Kidney tubule cell (primary cell): ENCODE measurements at regions not wholly inside any gene's neighbourhood (a gene's known extent, or its start where the extent isn't known, plus 50 kb on each side); places are given as distances from the start of the nearest gene placed in this dataset.
A peak's percentile ranks its signal among the peaks of the same experiment; 100 is the strongest.
"Not testable (repeated sequence)": the region's sequence is repeated elsewhere in the genome, so short reads cannot be mapped to it uniquely, and the experiment has no call there.

Experiments
- DNase-seq: peaks from one replicate; pipeline ENCODE4 v3.0.0-alpha.2; 2018; ENCODE audit warnings: low spot score

DNA sequence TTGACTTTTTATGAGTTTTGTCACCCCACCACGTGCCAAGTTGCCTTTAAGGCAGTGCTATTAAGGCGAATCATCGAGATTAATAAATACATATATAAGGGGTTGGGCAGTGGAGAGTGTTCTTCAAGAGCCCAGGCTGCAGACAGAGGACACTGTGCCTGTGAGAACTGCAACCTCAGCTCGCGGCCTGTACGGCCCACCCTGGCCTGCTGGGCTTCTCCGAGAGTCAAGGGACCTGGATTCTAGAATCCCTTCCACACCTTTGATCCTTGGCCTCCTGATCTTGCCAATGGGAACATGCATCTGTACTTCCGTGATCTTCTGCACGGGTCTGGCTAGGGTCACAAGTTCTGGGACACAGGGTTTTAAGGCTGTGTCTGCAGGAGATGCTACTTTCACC is 54.5 kb downstream of the IRX5 start:
- no peak for DNase-seq

DNA sequence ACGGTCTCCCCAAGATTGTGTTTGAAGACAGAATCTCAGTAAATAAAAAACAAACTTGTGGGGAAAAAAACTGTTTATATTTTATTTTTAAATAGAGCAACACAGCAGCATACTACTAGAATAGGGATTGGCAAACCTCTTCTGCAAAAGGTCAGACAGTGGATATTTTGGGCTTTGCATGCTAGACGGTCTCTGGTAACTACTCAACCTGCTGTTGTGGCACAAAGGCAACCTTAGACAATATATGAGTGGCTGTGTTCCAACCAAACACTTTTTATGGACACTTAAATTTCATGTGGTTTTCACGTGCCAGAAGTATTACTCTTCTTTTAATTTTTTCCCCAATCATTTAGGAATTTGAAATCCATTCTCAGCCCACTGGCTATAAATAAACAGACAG is 55.0 kb downstream of the IRX5 start:
- no peak for DNase-seq

DNA sequence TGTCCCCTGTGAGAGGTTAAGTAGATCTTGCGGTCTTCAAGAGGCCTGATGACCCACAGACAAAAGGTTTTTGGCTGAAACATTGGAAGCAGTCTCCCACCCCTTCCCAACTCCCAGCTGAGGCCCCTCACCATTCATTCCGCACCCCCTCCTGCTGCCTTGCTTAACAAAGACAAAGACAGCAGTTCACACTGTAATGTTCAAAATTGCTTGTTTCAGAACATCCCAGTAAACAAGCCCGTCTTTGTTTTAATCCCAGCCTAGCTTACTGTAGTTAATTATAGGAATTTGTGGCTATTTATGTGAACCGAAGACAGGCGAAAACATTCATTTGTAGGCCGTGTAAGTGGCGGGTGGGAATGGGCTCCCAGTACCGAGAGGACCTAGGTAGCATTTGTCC is 55.7 kb downstream of the IRX5 start:
- no peak for DNase-seq

DNA sequence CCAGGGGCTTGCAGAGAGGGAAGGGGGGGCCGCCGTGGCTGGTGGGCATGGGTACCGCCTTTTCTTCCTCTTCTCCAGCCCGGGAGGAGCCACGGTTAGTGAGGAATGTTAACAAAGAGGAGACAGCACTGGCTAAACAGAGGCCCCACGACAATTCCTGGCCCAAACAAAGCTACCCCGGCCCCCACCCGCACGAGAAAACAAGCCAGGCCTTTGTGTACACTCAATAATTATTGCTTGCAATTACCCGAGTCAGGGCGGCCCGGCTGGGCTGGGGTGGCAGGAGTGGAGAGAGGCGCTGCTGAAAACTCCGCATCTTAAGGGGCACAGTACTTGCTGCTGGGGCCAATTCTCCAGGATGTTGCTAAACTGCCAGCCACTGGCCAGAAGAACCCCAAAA is 56.4 kb downstream of the IRX5 start:
- no peak for DNase-seq

DNA sequence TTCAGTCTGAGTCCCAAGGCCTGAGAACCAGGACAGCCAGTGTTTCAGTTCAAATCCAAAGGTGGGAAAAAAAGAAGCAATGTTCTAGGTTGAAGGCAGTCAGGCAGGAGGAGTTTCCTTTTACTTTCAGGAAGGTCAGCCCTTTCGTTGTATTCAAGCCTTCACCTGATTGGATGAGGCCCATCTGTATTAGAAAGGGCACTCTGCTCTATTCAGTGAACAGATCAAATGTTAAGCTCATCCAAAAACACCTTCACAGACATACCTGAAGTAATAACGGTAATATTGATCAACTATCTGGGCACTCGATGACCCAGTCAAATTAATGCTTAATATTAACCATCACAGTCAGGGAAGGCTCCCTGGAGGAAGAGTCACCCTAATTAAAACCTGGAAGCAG is 60.9 kb downstream of the IRX5 start:
- no peak for DNase-seq

DNA sequence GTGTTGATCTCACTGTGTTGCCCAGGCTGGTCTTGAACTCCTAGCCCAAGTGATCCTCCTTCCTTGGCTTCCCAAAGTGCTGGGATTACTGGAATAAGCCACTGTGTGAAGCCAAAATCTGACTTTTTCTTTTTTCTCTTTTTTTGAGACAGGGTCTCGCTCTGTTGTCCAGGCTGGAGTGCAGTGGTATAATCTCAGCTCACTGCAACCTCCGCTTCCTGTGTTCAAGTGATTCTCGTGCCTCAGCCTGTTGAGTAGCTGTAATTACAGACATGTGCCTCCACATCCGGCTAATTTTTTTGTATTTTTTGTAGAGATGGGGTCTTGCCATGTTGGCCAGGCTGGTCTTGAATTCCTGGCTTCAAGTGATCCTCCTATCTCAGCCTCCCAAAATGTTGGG is 61.3 kb downstream of the IRX5 start:
- DNase-seq = not testable (repeated sequence)

DNA sequence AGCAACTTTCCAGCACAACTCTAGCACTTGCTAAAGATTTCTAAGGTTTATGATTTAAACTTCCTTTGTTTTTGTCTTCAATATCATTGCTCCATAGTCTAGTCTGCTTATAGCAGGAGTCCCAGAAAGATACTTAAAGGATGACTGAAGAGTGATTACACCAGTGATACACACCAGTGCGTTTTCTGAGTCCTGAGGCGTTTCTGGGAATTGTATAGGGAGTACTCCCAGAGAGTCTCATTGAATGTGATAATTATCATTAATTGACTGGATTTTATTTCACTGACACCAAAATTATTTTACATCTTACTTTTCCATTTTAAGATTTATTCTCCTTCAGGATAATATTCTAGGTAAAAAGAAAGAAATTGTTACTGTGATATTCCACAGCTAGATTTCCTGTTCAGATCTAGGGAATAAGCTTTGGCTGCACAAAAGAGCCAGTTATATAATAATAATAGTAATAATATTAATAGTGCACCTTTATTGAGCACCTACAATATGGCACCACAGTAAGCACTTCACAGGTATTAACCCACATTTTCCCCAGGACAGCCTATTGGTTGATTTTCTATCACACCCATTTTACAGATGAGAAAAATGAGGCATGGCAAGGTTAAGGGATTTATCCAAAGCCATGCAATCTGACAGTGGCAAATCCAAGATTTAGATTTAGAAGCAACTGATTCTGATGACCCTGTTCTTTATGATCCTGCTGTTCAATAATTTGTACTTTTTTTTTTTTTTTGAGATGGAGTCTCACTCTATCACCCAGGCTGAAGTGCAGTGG is 62.6 kb downstream of the IRX5 start:
- DNase-seq = no peak

DNA sequence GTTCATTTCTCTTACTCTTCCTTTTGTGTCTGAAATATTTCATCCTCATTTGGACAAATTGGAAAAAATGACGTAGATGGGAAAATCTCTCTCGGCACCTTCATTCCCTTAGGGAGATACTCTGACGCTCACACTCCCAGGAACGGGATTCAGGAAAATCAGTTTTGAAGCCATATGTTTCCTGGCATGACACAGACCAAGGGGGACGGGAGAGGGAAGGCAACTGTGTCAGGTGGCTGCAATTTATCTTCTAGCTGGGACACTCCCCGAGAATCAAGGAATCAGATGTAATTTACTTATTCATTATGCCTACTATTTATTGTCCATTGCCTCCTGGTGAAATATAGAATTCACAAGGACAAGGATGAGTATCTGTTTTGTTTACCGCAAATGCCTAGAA is 65.5 kb downstream of the IRX5 start:
- DNase-seq = no peak

DNA sequence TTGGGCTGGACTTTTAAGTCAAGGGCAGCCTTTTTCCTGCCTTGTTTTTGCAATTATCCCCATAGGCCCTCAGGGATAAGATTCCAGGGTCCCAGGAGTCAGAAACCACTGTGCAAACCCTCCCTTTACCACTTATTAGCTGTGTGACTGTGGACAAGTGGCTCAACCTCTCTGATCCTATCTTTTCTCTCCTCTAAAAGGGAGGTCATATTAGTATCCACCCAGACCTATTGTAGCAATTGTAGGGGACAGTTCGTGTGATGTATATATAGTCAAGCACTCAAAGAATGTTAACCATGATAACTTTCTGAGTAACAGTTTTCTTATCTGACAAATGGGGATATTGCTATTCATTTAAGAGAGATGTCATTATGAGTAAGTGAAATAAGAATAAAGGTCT is 68.2 kb downstream of the IRX5 start:
- no peak for DNase-seq

DNA sequence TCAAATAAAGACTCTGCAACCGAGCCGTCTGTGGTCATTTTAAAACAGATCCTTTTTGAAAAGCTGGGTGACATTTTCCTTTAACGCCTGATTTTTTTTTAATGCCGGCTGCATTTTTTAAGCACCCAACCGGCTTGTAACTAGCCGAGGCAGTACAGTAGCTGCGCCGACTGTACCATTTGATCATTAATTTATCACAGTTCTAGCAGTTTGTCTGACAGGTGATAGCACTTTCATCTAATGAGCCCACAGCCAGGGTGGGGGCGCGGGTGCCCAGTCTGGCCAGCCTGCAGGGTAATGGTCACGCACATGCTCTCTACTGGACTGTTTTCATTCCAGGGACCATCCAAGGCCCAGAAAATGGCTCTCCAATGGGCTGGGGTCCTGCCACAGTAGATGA is 68.8 kb downstream of the IRX5 start:
- no peak for DNase-seq

DNA sequence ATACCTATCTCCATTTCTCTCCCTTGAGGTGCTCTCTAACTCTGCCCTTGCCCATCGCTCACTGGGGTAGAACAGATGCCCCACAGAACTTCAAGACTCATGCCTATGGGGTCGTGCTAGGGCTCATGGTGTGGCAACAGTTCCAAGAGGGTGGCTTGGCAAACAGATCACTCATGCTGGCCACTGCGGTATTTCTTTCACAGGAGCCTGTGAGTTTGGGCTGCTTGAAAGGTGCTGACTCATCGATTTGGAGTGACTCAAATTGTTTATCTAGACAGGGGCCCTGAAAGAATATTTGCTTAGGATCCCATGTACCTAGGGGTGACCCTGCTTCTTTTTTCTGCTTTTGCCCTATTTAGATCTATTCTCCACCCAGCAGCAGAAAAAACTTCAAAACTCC is 69.9 kb downstream of the IRX5 start:
- peak; percentile 18 for DNase-seq

DNA sequence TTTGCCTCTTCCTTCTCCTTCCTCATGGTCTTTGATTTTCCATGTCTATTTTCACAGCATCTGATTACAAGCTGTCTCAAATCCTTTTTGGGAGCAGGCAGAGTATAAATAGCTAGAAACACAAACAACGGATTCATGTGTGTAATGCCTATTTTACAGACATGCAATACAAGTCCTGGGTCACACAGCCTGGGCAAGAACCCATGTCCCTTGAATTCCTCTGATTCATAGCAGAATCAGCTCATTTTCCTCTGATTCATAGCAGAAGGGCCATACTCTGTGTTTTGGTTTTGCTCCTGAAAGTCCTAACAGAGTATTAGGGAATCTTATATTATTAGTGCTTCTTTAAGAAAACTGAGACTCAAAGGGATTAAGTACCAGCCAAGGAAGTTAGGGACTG is 71.3 kb downstream of the IRX5 start:
- peak; percentile 10 for DNase-seq

DNA sequence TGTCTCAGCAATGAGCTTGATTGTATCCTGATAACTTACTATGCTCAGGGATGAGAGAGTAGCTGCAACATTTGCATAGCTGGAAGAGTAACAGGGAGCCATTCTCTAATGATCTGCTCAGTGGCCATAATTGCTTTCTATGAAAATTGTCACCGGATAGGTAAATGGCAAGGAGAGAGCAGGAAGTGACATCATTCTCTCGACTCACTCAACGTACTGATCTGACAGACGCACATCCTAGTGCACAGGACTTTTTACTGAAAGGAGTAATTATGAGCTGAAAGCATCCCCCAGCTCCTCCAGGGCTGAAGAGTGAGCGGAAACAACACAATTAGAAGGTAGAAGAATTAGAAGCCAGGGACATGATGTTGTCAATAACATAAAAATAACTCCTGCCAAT is 71.8 kb downstream of the IRX5 start:
- no peak for DNase-seq

DNA sequence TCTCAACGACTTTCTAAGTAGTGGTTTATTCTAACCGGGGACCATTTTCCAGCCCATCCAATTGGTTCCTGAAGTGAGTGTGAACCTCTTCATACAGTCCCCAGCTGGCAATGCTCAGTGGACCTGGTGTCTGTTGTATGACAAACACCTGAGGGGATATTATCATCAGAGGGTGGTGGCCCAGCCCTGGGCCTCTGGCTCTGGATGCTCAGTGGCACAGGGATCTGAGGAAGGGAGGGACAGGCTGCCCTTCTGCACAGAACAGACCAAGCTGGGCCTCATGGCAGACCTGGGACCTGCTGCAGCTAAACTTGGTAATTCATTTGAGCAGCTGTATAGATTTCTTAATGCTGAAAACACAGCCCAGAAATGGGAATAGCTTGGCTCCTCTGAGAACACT is 72.6 kb downstream of the IRX5 start:
- no peak for DNase-seq

DNA sequence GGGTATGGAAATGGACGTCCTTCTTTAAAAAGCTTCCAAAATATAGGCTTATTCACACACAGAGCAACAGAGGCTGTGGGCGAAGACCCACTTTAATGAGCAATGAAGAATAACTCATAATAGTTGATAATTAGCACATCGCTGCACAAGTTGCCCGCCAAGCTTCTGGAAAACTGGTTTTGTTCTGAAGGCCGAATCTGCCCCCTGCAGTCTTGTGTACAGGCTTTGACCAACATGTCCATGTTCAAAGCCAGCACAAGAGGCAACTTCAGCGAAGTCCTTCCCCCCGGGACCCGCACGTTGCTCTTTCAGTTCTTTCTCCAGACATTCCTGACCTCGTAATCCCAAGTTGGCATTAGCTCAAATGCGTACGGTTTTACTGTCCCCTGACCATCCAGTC is 73.3 kb downstream of the IRX5 start:
- DNase-seq = no peak

DNA sequence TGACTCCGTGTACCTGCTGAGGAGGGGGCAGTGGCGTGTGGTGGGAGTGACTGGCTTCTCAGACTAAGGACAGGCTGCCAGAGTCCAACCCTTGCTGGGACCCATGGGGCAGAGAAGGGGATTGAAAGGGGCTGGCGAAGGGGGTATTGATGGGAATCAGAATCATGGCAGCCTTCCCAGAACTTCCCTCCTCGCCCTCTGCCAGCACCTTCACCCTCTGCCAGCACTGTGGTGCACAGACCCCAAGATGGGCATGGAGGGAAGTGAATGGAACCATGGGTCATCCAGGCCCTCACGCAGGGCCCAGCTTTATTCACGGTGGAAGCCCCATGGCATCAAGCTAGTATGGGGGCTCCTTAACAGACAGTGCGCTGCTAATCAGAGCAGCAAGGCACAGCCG is 76.8 kb downstream of the IRX5 start:
- DNase-seq = no peak

DNA sequence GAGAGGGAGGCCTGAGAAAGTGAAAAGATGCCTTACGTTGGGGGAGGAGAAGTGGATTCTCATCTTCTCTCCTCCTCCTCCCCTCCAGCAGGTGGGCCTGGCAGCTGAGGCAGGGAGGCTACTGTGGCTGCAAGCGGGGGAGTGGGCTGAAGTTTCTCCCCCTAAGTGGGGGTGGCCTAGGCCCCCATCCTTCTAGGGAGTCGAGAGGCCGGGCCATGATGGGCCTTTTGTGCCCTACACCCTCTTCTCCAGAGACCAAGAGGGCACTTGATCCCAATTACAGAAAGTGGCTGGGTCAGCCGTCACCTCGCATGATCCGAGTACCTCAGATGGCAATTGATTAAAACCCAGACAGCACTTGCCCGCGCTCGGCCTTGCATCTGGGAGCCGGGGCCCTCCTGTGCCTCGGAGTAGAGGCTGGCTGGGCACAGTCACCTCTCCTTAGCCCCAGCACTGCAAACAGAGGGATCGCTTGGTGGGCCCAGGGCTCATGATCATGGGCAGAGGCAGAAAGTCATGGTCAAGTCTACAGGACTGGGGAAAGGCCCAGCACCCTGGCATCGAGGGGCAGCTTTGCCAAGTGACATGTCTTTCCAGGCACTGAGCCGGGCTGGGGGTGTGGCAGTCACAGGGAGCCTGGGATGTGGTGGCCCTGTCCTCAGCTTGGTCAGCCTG is 78.3 kb downstream of the IRX5 start:
- DNase-seq = no peak

DNA sequence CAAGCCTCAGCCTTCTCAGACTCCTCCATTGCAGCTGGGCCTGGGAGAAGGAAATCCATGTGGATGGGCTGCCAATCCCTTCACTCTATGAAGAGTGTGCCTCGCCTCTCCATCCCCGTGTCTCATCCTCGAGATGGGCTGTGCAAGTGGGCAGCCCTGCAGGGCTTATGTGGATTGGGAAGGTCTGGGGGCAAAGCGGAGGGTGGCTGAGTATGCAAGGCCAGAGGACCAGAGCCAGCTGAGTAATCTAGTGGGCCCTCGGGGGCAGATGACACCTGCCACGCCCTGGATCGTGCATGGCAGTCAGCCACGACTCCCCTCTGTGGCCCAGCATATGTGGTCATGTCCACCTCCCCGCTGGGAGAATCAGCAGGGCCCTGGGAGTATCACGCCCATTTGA is 78.9 kb downstream of the IRX5 start:
- DNase-seq = no peak

DNA sequence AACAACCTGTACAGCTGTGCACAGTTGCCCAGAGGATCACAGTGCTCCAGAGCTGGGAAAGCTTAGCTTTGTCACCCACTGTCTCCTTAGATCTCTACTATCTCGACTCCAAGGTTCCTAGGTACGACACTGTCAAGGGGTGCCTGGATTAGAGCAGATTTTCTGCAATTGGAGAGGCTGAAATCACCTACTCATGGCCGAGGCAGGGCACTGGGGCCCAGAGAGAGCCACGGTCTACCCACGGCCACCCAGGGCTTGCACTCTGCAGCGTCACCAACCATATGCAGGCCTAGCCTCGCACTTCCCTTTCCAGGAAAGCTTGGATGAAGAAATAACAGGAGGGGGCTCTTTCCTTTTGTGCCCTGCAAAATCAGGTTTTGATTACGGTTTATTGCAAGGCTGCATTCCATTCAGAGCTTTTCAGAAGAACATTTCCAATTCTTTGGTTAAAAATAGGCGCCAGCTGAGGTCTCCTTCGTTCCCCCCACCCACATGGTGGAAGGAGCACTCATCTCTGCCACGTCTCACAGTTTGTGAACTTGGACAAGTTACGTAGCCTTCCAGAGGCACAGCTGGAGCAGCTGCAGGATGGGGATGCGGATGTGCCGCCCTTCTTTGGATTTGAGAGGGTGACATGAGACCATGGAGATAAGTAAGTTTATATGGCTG is 80.0 kb downstream of the IRX5 start:
- no peak for DNase-seq

DNA sequence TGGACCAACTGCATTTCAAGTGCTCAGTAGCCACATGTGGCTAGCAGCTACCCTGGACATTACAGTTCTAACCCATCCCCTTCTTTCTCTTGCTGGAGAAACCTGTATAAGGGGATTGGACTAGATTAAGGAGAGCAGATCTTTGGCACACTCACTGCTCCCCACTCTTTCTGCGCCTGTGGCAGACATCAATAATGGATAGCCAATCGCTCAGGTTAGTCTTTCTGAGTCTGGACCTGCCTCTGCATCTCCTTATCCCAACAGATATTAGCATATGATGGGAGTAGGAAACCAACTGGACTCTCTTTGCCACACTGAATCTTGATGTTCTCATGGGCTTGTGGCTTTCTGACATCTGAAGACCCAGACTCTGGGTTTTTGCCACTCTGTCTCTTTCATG is 81.7 kb downstream of the IRX5 start:
- no peak for DNase-seq

DNA sequence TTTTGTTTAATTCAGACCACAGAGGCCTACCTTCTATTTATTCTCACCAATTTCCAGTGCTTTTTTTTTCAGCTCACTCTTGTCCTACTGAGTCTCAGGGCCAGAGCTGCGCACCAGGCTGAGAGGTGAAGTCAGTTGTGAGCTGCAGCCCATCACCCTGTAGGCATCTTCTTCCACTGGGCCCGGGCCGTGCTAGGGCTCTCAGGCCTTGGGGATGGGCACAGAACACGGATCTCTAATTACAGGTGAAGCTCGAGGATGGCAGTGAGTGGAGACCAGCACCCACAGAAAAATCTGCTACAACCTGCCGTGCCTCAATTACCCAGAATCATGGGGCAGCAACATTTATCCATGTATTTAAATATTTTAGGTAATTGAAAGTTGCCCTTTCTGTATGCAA is 82.1 kb downstream of the IRX5 start:
- DNase-seq = no peak

DNA sequence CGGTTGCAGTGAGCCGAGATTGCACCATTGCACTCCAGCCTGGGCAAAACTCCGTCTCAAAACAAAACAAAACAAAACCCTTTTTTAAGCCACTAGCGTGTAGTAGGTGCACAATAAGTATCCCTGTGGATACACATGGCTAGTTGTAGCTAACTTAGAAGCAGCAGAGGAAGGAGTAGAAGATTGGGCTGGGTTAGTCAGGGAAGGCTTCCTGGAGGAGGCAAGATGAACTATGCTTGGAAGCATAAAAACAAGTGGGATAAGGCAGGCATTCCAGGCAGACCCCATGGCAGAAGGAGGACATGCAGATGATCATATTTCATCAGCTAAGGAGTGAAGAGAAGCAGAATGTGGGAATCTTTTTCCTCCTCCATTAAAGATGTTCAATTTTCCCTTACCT is 83.4 kb downstream of the IRX5 start:
- no peak for DNase-seq

DNA sequence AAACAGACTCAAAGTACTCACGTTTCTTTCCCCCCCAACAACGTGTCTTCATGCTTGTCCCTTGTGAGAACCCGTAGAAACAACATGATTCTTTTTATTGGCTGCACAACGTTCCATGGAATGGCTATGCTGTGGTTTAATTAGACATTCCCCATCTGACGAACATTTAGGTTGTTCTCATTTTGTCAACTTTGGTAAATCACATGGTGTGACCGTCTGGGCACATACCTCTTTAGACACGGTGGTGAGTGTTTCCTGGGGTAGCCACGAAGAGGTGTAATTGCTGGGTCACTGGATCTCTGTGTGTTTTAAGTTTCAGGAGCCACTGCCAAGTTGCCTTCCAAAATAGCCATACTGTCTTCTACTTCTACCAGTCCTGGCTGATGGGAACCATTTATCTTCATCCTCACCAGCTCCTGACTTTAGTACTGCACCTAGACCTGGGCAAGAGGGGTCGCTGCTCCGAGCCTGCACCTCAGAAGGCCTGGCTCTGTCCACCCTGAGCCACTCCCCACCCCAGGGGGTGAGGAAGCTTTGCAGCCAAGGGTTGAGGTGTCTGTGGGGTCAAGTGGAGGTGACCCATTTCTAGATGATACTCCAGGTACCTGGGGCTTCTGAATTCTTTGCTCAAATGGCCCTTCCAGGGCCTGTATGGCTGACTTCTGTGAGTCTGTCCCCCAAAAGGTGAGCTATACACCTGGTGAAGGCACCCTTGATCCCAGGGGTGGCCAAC is 84.7 kb downstream of the IRX5 start:
- DNase-seq = no peak
